Liver (tissue), 8 donors: ENCODE measurements at regions not wholly inside any gene's neighbourhood (a gene's known extent, or its start where the extent isn't known, plus 50 kb on each side); places are given as distances from the start of the nearest gene placed in this dataset.

ENCODE experiments used
- DNase-seq: peaks from one replicate; pipeline ENCODE4 v3.0.0-alpha.2; 2017; ENCODE audit warnings: low spot score
- H3K27ac ChIP-seq, 2 donors: one replicate each; pipeline ENCODE4 v1.7.0; 2013; ENCODE audit warnings: inconsistent platforms in 2 of 2, low read length in 2 of 2, control low read depth in 1 of 2, low read depth in 1 of 2, mild to moderate bottlenecking in 1 of 2
- H3K27me3 ChIP-seq, 4 donors: one replicate each; pipeline versions ENCODE4 v1.6.1 to v1.7.0; 2013; ENCODE audit warnings: low read length in 3 of 4, inconsistent platforms in 1 of 4, mild to moderate bottlenecking in 1 of 4, moderate library complexity in 1 of 4; ENCODE audit not compliant: control insufficient read depth in 4 of 4, insufficient read depth in 4 of 4
- H3K36me3 ChIP-seq, 4 donors: one replicate each; pipeline versions ENCODE4 v1.6.1 to v1.7.0; 2013; ENCODE audit warnings: low read length in 3 of 4, mild to moderate bottlenecking in 3 of 4, low read depth in 1 of 4, moderate library complexity in 1 of 4; ENCODE audit not compliant: control insufficient read depth in 4 of 4, insufficient read depth in 3 of 4
- H3K4me1 ChIP-seq, 4 donors: one replicate each; pipeline versions ENCODE4 v1.6.1 to v1.7.0; 2013; ENCODE audit warnings: low read length in 3 of 4, mild to moderate bottlenecking in 3 of 4, moderate library complexity in 1 of 4; ENCODE audit not compliant: control insufficient read depth in 4 of 4, insufficient read depth in 4 of 4
- H3K4me3 ChIP-seq, 3 donors: one replicate each; pipeline versions ENCODE4 v1.6.1 to v1.7.0; 2013; ENCODE audit warnings: low read length in 3 of 3, control low read depth in 1 of 3, low read depth in 1 of 3, mild to moderate bottlenecking in 1 of 3
- H3K9ac ChIP-seq, 2 donors: one replicate each; pipeline ENCODE4 v1.7.0; 2013; ENCODE audit warnings: low read length in 2 of 2, mild to moderate bottlenecking in 2 of 2, moderate library complexity in 2 of 2, control low read depth in 1 of 2, low read depth in 1 of 2
- H3K9me3 ChIP-seq, 4 donors: one replicate each; pipeline versions ENCODE4 v1.6.1 to v1.7.0; 2013; ENCODE audit warnings: low read length in 3 of 4; ENCODE audit not compliant: control insufficient read depth in 4 of 4
- ATF3 ChIP-seq: IDR thresholded peaks from 2 replicates; pipeline ENCODE4 v1.6.1; 2016; ENCODE audit warnings: antibody characterized with exemption
- CTCF ChIP-seq: fragments of 150-350 bp; IDR thresholded peaks from 2 replicates; pipeline ENCODE4 v1.5.1; 2017; ENCODE audit warnings: improper control_type of control experiment, low read depth, low read length; ENCODE audit not compliant: missing input control
- EGR1 ChIP-seq, 2 donors: IDR thresholded peaks; 2 replicates each; pipeline ENCODE4 v1.6.1; 2016 to 2018; ENCODE audit warnings: antibody characterized with exemption in 2 of 2, low read depth in 2 of 2
- FOXA1 ChIP-seq: IDR thresholded peaks from 2 replicates; pipeline ENCODE4 v1.6.1; 2016; ENCODE audit warnings: antibody characterized with exemption
- FOXA2 ChIP-seq: IDR thresholded peaks from 2 replicates; pipeline ENCODE4 v1.6.1; 2016; ENCODE audit warnings: antibody characterized with exemption
- GABPA ChIP-seq, 2 donors: IDR thresholded peaks in 1 of 2; conservative IDR thresholded peaks in 1 of 2; 2 replicates each; pipeline ENCODE4 v1.6.1; 2016; ENCODE audit warnings: antibody characterized with exemption in 2 of 2, mild to moderate bottlenecking in 1 of 2, moderate library complexity in 1 of 2
- HNF4A ChIP-seq, 2 donors: conservative IDR thresholded peaks; 2 replicates each; pipeline ENCODE4 v1.6.1; 2016; ENCODE audit warnings: antibody characterized with exemption in 2 of 2, mild to moderate bottlenecking in 2 of 2
- HNF4G ChIP-seq: IDR thresholded peaks from 2 replicates; pipeline ENCODE4 v1.6.1; 2016; ENCODE audit warnings: antibody characterized with exemption
- JUND ChIP-seq, 2 donors: IDR thresholded peaks; 2 replicates each; pipeline ENCODE4 v1.6.1; 2016; ENCODE audit warnings: antibody characterized with exemption in 2 of 2
- MAX ChIP-seq: IDR thresholded peaks from 2 replicates; pipeline ENCODE4 v1.6.1; 2016; ENCODE audit warnings: antibody characterized with exemption
- NR2F2 ChIP-seq: IDR thresholded peaks from 2 replicates; pipeline ENCODE4 v1.6.1; 2016; ENCODE audit warnings: antibody characterized with exemption
- RAD21 ChIP-seq, 2 donors: IDR thresholded peaks; 2 replicates each; pipeline ENCODE4 v1.6.1; 2016; ENCODE audit warnings: antibody characterized with exemption in 2 of 2, mild to moderate bottlenecking in 2 of 2
- REST ChIP-seq: IDR thresholded peaks from 2 replicates; pipeline ENCODE4 v1.6.1; 2016; ENCODE audit warnings: antibody characterized with exemption, mild to moderate bottlenecking
- RXRA ChIP-seq, 2 donors: IDR thresholded peaks; 2 replicates each; pipeline ENCODE4 v1.6.1; 2017 to 2018; ENCODE audit warnings: antibody characterized with exemption in 2 of 2, mild to moderate bottlenecking in 1 of 2
- SP1 ChIP-seq: IDR thresholded peaks from 2 replicates; pipeline ENCODE4 v1.6.1; 2018; ENCODE audit warnings: antibody characterized with exemption, mild to moderate bottlenecking
- TAF1 ChIP-seq: conservative IDR thresholded peaks from 2 replicates; pipeline ENCODE4 v1.6.1; 2016; ENCODE audit warnings: antibody characterized with exemption, mild to moderate bottlenecking
- YY1 ChIP-seq: IDR thresholded peaks from 2 replicates; pipeline ENCODE4 v1.6.1; 2016; ENCODE audit warnings: antibody characterized with exemption, mild to moderate bottlenecking
- ZBTB33 ChIP-seq: IDR thresholded peaks from 2 replicates; pipeline ENCODE4 v1.6.1; 2016; ENCODE audit warnings: antibody characterized with exemption
- WGBS: extraction: QIAGEN DNeasy Blood & Tissue Kit; methylation state at CpG from one replicate; pipeline ENCODE4 v1.1.7; 2013; 5-methylcytosine and 5-hydroxymethylcytosine counted together
- donor health status: healthy.
- donor health status: healthy.
- donor health status: healthy.
- donor health status: healthy.
- donor health status: healthy.

GRCh38 chr7:145156834-145157233 is 321.0 kb upstream of the TPK1 start:
- Histone ChIP-seq H3K36me3 (no peaks in the 10 kb centered on the region), H3K27me3 (no peaks in the 10 kb centered on the region), H3K4me3 (no peak overlapping the region), H3K9ac (no peak overlapping the region), H3K4me1 (no peaks in the 10 kb centered on the region), H3K27ac (no peak overlapping the region), H3K9me3 (no peaks in the 10 kb centered on the region)
- no peak for TF ChIP-seq FOXA1
- TF ChIP-seq ZBTB33, result no peak
- TF ChIP-seq RAD21 (IDR thresholded peaks at IDR 0.05), result no peak
- TF ChIP-seq JUND (IDR thresholded peaks at IDR 0.05), result no peak
- TF ChIP-seq REST, result no peak
- TF ChIP-seq EGR1 (IDR thresholded peaks at IDR 0.05; ENCODE audit: low read depth in 2 of 2), result no peak
- TF ChIP-seq RXRA (IDR thresholded peaks at IDR 0.05), result no peak
- no peak for TF ChIP-seq ATF3
- no peak for TF ChIP-seq TAF1
- no peak for TF ChIP-seq HNF4A (conservative IDR thresholded peaks at IDR 0.05)
- TF ChIP-seq CTCF, result no peak
- no peak for TF ChIP-seq GABPA (IDR thresholded peaks at IDR 0.05 in 1 of 2, conservative IDR thresholded peaks at IDR 0.05 in 1 of 2)
- TF ChIP-seq SP1, result no peak
- no peak for TF ChIP-seq YY1
- no peak for TF ChIP-seq MAX
- TF ChIP-seq HNF4G, result no peak
- TF ChIP-seq NR2F2, result no peak
- TF ChIP-seq FOXA2, result no peak
- WGBS, result 62% methylated on average over 1 of the region's 1 CpG
- DNase-seq, result no peak

GRCh38 chr7:145152589-145152988 is 316.7 kb upstream of the TPK1 start:
- Histone ChIP-seq H3K27ac (no peak overlapping the region), H3K36me3 (no peaks in the 10 kb centered on the region), H3K4me1 (no peaks in the 10 kb centered on the region), H3K9ac (no peak overlapping the region), H3K9me3 (no peaks in the 10 kb centered on the region), H3K27me3 (no peaks in the 10 kb centered on the region), H3K4me3 (no peak overlapping the region)
- DNase-seq, result no peak
- WGBS, result 46% methylated on average over 3 of the region's 3 CpGs
- TF ChIP-seq CTCF (no peak), RXRA (IDR thresholded peaks at IDR 0.05) (no peak), EGR1 (IDR thresholded peaks at IDR 0.05; ENCODE audit: low read depth in 2 of 2) (no peak), ATF3 (no peak), GABPA (IDR thresholded peaks at IDR 0.05 in 1 of 2, conservative IDR thresholded peaks at IDR 0.05 in 1 of 2) (no peak), REST (no peak), FOXA1 (no peak), YY1 (no peak), TAF1 (no peak), NR2F2 (no peak)
